ENCODE measurements at regions not wholly inside any gene's neighbourhood (a gene's known extent, or its start where the extent isn't known, plus 50 kb on each side); places are given as distances from the start of the nearest gene placed in this dataset.
"Not testable (repeated sequence)": the region's sequence is repeated elsewhere in the genome, so short reads cannot be mapped to it uniquely, and the experiment has no call there.

DNA sequence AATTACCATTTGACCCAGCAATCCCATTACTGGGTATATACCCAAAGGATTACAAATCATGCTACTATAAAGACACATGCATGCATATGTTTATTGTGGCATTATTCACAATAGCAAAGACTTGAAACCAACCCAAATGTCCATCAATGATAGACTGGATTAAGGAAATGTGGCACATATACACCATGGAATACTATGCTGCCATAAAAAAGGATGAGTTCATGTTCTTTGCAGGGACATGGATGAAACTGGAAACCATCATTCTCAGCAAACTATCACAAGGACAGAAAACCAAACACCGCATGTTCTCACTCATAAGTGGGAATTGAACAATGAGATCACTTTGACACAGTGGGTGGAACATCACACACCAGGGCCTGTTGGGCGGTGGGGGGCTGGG is 83.9 kb upstream of the MAP3K1 start:
- not testable (repeated sequence) for DNase-seq

DNA sequence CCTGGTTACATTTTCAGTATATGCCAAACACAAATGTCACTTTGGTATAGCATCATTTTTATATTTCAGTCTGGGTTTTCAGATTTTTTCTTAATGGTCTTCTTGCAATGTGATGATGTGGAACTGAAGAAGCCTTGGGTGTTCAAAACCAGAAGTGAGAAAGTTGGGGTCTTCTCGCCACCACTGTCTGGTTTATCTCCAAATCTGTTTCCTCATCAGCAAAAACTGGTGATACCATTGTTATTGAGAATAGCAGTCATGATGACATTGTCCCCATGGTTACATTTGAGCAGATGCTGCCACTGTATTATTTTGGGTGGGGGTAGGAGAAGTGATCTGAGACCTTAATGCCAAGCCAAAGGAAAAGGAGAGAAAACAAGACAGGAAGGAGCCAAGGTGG is 85.9 kb upstream of the MAP3K1 start:
- no peak for DNase-seq

DNA sequence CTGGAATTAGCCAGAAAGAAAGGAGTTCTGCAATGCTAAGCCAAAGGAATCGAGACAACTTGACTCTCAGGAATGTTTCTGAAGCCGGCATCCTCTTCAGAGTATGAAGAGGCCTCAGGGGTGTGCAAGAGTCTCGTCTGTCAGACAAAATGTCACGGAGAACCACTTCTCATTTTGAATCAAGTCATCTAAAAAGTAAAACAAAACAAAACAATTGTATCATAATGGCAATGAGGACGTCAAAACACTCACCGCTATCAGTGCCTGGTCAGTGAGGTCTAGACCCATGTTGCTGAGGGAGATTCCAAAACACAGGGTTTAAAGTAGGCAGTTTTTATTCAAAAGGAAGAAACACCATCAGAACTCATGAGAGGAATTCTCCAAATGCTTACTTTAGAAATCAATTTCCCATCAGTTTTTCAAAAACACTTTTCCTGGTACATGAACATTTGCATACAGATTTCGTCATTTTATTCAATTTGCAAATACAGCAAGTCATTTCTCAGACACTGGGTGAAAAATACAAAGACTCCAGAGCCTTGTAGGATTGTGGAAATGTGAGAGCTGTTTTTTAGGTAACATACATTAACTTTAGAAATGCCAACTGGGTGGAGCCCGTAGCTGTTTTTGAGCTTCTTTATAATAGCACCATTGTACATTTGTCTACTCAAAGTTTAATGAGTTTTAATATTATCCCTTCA is 89.5 kb upstream of the MAP3K1 start:
- no peak for DNase-seq

DNA sequence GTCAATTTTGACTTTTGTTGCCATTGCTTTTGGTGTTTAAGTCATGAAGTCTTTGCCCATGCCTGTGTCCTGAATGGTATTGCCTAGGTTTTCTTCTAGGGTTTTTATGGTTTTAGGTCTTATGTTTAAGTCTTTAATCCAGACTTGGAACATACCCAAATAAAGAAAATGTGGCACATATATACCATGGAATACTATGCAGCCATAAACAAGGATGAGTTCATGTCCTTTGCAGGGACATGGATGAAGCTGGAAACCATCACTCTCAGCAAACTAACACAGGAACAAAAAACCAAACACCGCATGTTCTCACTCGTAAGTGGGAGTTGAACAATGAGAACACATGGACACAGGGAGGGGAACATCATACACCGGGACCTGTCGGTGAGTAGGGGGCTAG is 90.5 kb upstream of the MAP3K1 start:
- not testable (repeated sequence) for DNase-seq

DNA sequence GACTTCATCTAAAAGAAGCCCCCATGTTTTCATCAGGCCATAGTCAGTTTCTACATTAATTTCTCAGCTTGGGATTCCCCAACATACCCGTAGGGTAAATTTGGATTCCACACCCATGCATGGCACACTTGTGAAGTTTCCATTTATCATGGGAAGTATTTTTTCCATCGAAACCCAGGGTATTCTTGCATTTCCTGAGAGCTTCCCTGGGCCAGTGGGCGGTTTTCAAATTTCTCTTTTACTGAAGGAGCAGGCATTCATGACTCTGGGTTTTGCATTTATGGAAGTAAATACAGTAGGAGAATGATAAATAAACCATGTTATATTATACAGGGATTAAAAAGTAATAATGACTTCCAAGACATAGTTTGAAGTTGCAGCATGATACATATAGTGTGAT is 93.0 kb upstream of the MAP3K1 start:
- DNase-seq = no peak

DNA sequence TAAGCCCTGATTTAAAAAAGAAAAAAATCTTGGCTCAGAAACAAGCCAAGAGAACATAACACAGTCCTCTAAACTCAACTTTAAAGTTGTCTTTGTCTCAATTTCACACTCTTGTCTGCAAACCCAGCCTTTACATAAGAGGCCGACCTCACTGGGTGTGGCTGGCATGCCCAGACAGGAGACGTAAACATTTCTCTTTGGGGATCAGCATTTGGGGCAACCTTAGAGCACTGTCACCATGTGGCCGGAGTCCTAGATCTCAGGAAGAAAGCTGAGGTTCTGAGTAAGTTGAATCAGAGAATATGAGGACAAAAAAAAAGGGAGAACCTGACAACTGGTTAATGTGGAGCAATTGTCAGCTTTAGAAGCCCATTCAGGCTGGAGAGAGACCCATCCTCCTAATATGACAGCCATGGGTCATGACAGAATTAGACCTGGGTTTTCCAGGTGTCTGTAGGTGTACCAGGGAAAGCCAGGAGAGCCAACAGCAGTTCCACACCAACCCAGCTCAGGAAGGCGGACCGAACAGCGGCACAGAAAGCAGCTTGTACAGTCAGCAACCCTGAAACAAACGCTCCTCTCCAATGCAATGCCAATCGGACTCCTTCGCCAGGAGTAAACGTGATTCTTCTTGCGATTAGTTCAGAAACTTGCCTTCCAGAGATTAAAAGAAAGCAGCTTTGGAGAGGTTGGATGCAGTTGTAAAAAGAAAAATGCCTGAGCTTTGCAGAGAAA is 97.9 kb upstream of the MAP3K1 start:
- no peak for DNase-seq

DNA sequence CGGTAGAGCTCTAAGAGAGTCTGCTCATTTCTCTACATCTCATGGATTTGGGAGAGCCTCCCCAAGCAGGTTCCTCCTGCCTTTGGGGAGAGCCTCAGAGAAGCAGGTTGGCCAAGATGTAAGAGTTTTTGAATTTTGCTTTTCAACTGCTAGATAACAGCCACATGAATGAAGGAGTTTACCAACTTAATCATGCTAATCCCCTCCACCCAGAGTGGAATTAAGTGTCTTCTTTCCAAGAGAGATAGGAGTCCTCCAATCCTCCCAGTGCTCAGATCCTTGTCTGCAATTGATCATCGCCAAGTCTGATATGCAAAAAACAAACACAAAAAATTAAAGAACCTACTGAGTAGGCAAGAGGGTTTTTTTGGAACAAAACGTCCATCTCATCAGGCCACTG is 99.4 kb upstream of the MAP3K1 start:
- no peak for DNase-seq

DNA sequence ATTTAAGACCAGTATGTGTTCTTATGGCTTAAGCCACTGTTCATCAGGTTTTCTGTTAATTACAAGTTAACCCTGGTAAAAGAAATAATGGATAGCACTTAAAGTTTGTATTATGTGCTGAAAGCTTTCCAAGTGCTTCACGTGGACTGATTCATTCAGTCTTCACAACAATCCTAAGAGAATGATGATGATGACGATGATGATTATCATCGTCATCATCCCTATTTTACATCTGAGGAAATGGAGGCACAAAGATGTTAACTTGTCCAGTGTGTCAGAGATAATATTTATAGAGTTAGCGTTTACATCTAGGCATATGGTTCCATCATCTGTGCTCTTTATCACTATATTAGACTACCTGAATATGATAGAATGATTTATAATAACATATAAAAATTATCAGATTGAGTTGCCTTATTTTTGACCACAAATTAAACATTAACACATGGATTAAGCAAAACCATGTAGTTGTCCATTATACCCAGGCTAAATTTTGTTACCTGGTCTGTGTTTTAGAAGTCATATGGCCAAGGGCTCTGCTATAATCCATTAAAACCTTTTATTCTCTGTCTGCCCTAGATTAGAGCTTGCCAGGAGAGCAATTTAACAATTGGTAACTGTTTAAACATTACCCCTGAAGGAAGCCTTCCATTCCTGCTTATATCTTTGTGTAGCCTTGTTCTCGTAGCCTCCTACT is 102.3 kb upstream of the MAP3K1 start:
- DNase-seq = no peak

DNA sequence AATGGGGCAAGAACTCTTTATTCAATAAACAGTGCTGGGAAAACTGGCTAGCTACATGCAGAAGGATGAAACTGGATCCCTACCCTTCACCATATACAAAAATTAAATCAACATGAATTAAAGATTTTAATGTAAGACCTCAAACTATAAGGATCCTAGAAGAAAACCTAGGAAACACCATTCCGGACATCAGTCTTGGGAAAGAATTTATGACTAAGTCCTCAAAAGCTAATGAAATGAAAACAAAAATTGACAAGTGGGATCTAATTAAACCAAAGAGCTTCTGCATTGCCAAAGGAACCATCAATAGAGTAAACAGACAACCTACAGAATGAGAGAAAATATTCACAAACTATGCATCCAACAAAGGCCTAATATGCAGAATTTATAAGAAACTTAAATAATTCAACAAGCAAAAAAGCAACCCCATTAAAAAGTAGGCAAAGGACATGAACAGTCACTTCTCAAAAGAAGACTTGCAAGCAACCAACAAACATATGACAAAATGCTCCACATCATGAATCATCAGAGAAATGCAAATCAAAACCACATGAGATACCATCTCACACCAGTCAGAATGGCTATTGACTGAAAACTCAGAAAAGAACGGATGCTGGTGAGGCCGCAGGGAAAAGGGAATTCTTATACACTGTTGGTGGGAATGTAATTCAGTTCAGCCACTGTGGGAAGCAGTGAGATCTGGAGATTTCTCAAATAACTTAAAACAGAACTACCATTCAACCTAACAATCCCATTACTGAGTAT is 104.3 kb upstream of the MAP3K1 start:
- DNase-seq = no peak

DNA sequence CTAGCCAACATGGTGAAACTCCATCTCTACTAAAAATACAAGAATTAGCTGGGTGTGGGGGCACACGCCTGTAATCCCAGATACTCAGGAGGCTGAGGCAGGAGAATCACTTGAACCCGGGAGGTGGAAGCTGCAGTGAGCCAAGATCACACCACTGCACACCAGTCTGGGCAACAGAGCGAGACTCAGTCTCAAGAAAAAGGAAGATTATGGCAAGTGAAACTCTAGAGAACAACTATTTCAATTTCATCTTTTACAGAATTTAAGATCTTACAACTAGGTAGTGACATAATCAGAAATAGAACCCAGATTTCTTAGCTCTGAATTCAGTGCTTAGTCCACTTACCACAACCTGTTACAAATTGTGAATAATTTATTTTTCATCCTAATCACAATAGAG is 108.8 kb upstream of the MAP3K1 start:
- DNase-seq = no peak

DNA sequence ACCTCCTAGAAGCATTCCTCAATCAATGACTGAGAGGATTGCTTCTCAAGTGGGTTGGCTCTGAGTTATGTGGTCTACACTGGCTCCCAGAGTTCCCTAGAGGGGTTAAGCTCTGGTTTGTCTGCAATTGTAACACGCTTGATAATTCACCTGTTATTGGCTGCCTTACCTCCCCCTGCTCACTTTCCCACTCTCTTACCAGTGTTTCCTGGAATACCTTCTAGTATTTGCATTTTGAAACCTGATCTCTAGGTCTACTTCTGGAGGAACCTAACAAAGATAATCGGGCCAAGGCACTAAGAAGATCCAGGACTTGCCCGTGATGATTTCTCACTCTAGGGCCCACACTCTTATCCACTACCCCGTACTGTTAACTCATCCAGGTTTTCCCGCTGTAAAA is 110.1 kb upstream of the MAP3K1 start:
- no peak for DNase-seq

DNA sequence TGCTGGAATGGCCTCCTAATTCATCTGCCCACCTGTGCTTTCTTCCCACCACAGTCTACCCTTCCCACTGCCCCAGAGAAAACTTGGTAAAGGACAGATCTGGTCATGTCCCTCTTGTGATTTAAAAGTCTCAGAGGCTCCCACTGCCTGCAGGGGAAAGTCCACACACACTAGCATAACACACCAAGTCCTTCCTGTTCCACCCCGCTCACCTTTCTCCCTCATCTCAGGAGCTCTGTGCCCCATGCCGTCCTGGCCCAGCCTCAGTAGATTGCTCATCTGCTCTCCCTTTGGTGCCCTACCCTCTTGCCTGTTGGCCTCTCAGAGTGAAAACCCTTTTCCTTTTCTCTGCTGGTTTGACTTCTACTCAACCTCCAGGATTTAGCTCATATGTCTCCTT is 111.4 kb upstream of the MAP3K1 start:
- DNase-seq = no peak

DNA sequence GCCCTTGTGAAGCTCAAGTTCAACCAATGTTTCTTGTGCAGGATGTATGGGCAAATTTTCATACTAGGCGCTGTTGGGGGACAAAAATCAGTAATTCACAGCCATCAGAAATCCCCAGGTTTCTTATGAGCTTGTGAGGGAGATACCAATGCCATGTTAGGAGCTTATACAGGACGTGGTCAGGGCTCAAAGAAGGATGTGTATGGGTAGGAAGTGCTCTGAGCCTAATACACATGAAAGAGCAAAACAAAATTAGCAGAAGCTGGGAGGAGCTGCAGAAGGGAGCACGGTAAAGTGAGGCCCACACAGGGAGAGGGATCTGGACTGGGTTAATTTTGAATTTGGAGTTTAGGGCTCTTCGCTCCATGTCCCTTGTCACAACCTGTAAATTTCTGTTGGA is 114.6 kb upstream of the MAP3K1 start:
- DNase-seq = no peak

DNA sequence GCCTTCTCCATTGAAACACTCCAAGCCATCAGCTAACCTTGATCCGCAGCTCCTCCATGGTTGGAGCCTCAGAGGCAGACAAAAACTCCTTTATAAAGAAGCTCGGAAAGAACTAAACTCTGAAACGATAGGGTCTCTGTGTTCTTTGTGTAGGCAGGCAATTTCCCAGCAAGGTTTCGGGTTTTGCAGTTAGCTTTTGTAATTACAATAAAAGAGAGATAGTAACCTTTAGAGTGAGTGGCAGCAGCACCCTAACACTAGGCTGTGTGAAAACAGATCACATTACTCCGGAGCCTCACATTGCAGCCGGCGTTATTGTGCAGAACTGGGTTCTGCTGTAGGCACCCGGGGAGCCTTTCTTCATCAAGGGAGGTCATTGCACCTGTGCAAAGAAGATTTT is 115.8 kb upstream of the MAP3K1 start:
- DNase-seq = no peak

DNA sequence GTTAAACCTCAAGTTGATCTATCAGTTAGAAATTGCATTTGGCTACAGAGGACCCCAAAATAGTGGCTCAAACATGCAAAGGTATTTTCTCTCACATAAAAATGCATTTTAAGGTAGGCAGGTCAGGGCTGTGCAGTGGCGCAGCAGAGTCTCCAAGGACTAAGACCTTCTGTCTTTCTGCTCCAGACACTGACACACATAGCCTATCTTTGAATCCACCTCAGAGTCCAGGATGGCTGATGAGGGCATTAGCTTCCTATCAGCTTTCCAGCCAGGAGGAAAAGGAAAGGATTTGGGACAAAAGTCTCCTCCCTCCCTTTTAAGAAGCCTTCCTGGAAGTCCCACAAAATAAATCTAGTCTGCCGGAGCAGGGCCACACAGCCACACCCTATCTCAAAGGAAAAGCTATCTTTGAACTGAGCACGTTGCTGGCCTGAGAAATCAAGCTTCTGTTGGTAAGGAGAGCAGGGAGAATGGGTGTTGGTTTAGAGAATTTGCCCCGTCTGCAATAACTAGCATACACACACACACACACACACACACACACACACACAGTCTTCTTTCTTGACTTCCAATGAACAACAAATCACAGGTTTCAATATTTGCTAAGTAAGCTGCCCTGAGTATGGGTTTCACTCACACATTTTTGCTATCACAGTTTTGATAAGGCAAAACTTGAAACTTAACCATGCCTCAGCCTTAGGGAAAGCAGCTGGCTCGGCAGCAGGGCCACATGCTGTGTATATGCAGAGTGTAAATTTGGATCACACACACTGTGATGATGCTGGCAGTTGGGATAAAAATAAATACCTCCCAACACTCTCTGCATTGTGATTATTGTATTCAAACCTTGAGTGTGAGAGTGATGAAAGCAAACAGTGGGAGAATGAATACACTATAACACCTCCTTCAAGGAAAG is 116.6 kb upstream of the MAP3K1 start:
- DNase-seq = no peak

DNA sequence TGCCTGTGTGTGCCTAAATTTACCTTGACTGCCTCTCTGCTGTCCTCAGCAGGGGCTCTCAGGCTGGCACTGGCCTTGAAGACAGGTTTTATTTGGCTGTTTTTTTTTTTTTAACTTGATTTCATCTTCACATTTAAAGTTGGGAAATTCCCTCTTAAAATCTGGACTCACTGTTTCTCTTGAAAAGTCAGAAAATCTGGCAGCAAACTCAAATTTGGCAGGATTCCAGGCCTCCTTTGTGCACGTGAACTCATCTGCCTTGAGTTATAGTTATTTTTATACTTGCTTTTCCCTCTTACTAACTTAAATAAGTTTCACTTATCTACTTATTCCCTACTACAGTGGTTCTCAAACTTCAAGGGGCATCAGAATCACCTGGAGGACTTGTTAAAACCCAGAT is 118.4 kb upstream of the MAP3K1 start:
- no peak for DNase-seq

DNA sequence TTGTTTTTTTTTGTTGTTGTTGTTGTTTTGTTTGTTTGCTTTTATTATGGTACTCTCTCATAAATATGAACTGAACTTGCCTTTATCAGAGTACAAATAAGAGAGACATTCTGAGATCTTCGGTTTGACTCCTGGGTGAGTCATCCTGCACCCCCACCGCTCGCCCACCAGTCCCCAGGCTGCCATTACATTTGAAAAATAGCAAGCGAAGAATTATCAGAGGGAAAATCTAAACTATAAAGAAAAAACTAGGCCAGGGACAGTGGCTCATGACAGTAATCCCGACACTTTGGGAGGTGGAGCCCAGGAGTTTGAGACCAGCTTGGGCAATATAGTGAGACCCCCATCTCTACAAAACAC is 122.1 kb upstream of the MAP3K1 start:
- no peak for DNase-seq

DNA sequence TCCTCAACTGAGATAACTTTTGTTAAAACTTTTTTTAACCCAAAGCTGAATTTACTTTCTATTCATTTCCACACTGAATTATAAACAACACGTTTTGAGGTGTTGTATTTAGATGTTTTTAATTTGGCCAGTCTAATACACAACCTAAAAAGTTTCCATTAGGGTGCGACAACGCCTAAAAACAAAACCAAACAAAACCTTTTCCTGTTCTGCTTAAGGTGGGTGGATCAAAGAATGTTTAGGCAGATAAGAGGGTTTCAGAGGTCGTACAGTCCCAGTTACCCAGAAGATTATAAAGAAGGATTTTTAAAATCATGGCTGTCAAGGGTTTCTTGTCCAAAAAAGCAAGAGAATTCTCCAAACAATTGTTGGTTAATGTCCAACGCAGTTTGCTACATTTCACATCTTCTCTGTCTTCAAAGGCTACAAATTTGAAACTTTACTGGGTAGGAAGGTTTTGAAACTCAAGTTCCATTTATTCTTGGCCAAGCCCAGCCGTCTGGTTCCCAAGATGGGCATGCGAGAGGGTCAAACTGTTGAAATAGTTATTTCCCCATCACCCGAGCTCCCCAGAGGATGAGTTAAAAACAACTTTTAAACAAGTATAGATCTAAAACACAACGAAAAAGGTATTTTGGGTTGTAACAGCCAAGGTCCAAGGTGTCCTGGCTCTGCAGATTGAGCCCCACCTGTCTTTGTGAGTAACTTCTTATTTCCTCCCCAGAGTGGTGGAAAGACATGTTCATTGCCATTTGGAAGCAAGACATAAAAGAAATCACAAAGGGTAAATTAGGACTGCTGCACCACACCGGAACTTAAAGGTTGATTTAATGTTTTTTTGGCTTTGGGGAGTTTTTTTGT is 122.8 kb upstream of the MAP3K1 start:
- DNase-seq = no peak

DNA sequence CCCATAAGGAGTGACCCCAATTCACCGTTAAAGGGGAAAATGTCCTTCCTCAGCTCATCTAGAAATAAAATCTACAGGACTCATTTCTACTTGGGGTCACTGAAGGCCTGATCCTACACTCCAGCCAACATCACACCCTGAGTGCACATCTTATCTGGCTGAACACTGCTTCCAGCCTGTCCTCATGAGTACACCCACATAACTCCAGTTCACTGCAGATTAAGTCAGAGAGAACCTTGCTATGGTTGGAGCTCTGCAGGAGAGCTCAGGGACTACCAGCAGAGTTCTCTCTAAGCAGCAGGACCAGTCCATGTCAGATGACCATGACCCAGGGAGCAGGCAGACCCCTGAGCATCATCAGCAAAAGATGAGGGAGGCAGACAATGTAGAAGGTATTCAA is 126.9 kb upstream of the MAP3K1 start:
- no peak for DNase-seq

DNA sequence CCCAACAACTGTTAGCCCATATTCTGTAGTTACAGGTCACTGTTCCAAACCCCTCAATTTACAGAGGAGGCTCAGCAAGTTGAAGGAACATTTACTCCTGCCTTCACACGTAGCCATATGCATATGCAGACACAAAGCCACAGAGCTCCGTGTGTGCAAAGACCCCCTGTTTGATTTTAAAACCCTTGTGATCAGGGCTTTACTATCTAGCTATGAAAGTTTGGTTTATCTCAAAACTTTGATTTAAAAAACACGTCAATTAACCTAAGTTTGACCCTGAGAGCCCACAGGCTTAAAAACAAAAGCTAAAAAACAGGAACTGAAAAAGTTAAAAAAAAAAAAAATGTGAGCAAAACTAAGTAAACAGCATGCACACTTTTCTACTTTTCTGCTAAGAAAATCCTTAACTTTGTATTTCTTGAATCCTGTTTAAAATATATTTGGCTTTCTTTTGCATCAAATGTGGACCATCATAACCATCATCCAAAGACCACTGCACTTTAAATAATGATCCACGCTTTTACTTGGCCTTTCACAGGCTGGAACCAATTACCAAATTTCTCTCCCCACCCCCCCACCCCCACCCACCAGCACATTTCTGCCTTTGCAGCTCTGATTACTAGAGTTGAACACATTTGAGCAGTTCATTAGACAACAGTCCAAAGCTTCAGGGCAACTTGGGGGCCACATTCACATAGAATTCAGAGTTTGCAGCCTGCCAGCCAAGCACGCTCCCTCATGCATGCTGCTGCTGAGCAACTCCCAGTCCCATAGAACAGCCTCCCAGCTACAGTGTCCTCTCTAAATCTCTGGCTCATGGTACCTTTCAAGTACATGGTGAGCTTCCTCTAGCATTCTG is 128.8 kb upstream of the MAP3K1 start:
- no peak for DNase-seq

All from effector CD8-positive, alpha-beta T cell (primary cell).